PFSK-1 (cell line): ENCODE measurements at regions not wholly inside any gene's neighbourhood (a gene's known extent, or its start where the extent isn't known, plus 50 kb on each side); places are given as distances from the start of the nearest gene placed in this dataset.

ENCODE experiments used
- FOXP2 ChIP-seq: optimal IDR thresholded peaks from 2 replicates; pipeline ENCODE3; 2011; ENCODE audit warnings: borderline replicate concordance, control low read depth, inconsistent platforms; ENCODE audit not compliant: insufficient read depth; ENCODE audit errors: extremely low read length, extremely low read depth
- POLR2AphosphoS5 ChIP-seq: IDR thresholded peaks from 2 replicates; pipeline ENCODE4 v1.6.1; 2012; ENCODE audit warnings: low read depth, mild to moderate bottlenecking, control low read depth, low read length, moderate library complexity
- REST ChIP-seq, 2 experiments: IDR thresholded peaks; 2 replicates each; pipeline versions ENCODE4 v1.6.1 to v1.8.0; 2011 to 2012; ENCODE audit warnings: low read depth in 2 of 2, low read length in 2 of 2, control low read depth in 1 of 2, inconsistent platforms in 1 of 2, mild to moderate bottlenecking in 1 of 2, moderate library complexity in 1 of 2; ENCODE audit not compliant: insufficient read depth in 1 of 2
- SIN3A ChIP-seq: IDR thresholded peaks from 2 replicates; pipeline ENCODE4 v1.6.1; 2012; ENCODE audit warnings: mild to moderate bottlenecking, low read length, moderate library complexity, borderline replicate concordance; ENCODE audit not compliant: insufficient read depth
- TAF1 ChIP-seq: IDR thresholded peaks from 2 replicates; pipeline ENCODE4 v1.6.1; 2012; ENCODE audit warnings: low read length, control low read depth, borderline replicate concordance; ENCODE audit not compliant: insufficient read depth

GRCh38 chr1:219427989-219428388 is 184.9 kb downstream of the ZC3H11B start:
- no peak for TF ChIP-seq REST (IDR thresholded peaks at IDR 0.05; ENCODE audit: insufficient read depth in 1 of 2, low read depth in 2 of 2, low read length in 2 of 2)
- TF ChIP-seq FOXP2, result no peak
- no peak for TF ChIP-seq SIN3A
- no peak for TF ChIP-seq TAF1
- no peak for TF ChIP-seq POLR2AphosphoS5

- TF ChIP-seq FOXP2, result no peak
- TF ChIP-seq REST (IDR thresholded peaks at IDR 0.05; ENCODE audit: insufficient read depth in 1 of 2, low read depth in 2 of 2, low read length in 2 of 2), result no peak
- TF ChIP-seq TAF1, result no peak
- no peak for TF ChIP-seq SIN3A
- no peak for TF ChIP-seq POLR2AphosphoS5
These were observed 185.5 kb downstream of the ZC3H11B start for GRCh38 chr1:219427403-219427802.

GRCh38 chr1:219422811-219423598 is 189.9 kb downstream of the ZC3H11B start:
- TF ChIP-seq TAF1 (no peak), SIN3A (no peak), POLR2AphosphoS5 (no peak), FOXP2 (no peak), REST (IDR thresholded peaks at IDR 0.05; ENCODE audit: insufficient read depth in 1 of 2, low read depth in 2 of 2, low read length in 2 of 2) (no peak)

- TF ChIP-seq REST (IDR thresholded peaks at IDR 0.05; ENCODE audit: insufficient read depth in 1 of 2, low read depth in 2 of 2, low read length in 2 of 2) (no peak), SIN3A (no peak), FOXP2 (no peak), TAF1 (no peak), POLR2AphosphoS5 (no peak)
These were observed 192.0 kb downstream of the ZC3H11B start for GRCh38 chr1:219420913-219421312.

GRCh38 chr1:219419860-219420259 is 193.0 kb downstream of the ZC3H11B start:
- TF ChIP-seq TAF1, result no peak
- no peak for TF ChIP-seq POLR2AphosphoS5
- no peak for TF ChIP-seq REST (IDR thresholded peaks at IDR 0.05; ENCODE audit: insufficient read depth in 1 of 2, low read depth in 2 of 2, low read length in 2 of 2)
- TF ChIP-seq FOXP2, result no peak
- TF ChIP-seq SIN3A, result no peak
